NCI-H748 (cell line): ENCODE measurements at regions not wholly inside any gene's neighbourhood (a gene's known extent, or its start where the extent isn't known, plus 50 kb on each side); places are given as distances from the start of the nearest gene placed in this dataset.
"Not testable (repeated sequence)": the region's sequence is repeated elsewhere in the genome, so short reads cannot be mapped to it uniquely, and the experiment has no call there.

ENCODE experiments used
- DNase-seq: peaks from one replicate; lab custom pipeline; 2025; ENCODE audit not compliant: unreplicated experiment; lab: John Stamatoyannopoulos, UW

- DNase-seq, result no peak
Measured at GRCh38 chr6:156231026-156231765, 546.0 kb upstream of the ARID1B start.

GRCh38 chr6:156219973-156220372 is 557.2 kb upstream of the ARID1B start:
- DNase-seq, result no peak

GRCh38 chr6:156205678-156206077 is 571.5 kb upstream of the ARID1B start:
- DNase-seq, result no peak

GRCh38 chr6:156199182-156199581 is 578.0 kb upstream of the ARID1B start:
- DNase-seq, result peak; percentile 13

- no peak for DNase-seq
Measured at GRCh38 chr6:156197513-156197912, 579.7 kb upstream of the ARID1B start.

DNA sequence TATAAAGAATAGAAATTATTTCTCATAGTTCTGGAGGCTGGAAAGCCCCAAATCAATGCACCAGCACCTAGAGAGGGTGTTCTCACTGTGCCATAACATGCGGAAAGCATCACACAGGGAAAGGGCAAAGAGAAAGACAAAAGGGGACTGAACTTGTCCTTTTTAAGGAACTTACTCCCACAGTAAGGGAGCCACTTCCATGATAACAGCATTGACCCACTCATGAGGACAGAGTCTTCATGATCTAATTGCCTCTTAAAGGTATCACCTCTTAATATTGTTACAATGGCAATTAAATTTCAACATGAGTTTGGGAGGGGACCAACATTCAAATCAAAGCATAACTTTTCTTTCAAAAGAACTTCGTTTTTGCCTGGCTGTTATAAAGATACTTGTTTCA is 582.2 kb upstream of the ARID1B start:
- DNase-seq, result no peak

GRCh38 chr6:156193381-156193780 is 583.8 kb upstream of the ARID1B start:
- no peak for DNase-seq

DNA sequence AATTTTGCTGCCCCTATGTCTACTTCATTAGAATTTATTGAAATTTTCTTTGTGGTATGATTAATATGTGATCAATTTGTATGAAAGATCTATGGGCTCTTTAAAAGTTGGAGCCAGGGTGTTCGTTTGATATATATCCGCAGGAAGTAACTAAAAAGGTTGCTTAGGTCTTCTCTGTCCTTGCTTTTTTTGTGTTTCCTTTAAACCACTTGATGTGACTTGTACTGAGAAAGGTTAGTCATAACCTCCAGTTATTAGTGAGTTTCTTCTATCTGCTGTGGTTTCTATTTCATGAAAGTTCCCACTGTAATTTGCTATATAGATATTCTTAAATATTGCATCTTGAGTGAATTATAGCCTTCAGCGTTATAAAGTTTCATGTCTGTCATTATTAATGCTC is 585.3 kb upstream of the ARID1B start:
- DNase-seq, result no peak

GRCh38 chr6:156191390-156191789 is 585.8 kb upstream of the ARID1B start:
- DNase-seq, result not testable (repeated sequence)

DNA sequence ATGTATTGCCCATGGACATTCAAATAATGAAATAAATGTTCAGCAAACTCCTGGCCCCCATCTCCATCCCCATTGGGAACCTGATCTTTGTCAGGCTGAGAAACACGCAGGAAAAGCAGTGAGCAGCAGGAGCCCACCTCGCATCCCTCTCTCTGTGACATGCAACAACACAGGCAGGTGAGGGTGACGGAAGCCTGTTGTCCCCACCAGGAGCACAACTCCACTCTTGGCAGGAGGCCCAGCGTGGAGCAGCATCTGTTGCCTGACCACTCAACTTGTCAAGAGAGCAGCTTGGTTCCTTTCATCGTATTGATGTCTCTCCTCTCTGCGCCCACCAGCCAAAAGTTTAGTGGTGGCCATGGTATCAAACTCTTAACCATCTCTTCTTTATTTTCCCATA is 586.9 kb upstream of the ARID1B start:
- DNase-seq, result peak; percentile 92

DNA sequence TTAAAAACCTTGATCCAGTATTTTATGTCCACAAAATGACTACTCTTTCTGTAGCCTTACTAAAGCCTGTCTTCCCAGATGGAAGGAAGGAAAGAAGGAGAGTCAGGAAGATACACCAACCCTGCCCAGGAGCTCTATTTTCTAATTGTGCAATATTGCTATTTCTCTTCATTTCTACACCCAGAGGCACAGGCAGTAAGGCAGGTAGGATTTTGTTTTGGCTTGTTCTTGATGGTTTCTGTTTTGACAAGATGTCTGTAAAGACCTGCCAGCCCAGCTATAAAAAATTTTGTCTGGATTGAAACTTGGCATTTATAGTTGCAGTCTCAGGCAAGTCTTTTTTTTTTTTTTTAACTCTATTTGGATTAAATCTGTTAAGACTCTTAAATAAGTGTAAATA is 587.5 kb upstream of the ARID1B start:
- DNase-seq, result no peak

GRCh38 chr6:156189195-156189594 is 588.0 kb upstream of the ARID1B start:
- DNase-seq, result peak; percentile 44

DNA sequence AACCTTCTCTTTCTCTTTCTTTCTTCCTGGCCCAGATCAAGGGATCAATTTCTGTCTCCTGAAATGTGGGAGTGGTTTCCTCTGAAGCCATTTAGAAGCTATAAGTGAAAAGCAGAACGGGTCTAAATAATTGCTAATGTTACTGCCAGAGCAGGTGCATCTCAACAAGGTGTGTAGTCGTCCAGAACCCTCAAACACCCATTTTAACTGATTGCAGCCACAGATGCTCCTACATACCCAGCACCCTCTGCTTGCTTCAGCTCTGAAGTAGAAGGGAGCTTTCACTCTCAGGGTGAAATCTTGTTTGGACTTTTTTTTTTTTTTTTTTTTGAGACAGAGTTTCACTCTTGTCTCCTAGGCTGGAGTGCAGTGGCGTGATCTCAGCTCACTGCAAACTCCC is 592.1 kb upstream of the ARID1B start:
- DNase-seq, result peak; percentile 79

- peak; percentile 12 for DNase-seq
Measured at GRCh38 chr6:156183678-156184077, 593.5 kb upstream of the ARID1B start.

GRCh38 chr6:156182356-156182755 is 594.8 kb upstream of the ARID1B start:
- DNase-seq, result peak; percentile 48

DNA sequence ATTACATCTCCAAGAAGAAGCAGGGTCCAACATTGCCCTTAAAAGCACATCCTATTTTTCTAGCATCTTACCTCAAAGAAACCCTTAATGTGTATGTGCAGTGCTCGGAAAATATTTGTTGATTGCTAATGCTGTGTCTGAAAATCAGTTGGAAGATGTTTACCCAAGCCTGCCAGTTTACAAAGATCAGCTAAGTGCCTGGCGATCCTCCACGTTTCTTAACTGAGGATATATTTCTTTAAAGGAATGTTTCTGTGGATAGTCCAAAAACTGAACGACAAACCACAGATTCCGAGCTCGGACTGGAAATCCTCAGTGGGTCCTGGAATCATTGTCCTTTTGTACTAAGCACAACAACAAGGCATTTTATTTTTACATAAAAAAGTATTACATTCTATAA is 595.7 kb upstream of the ARID1B start:
- no peak for DNase-seq

GRCh38 chr6:156175971-156176421 is 601.2 kb upstream of the ARID1B start:
- peak; percentile 100 for DNase-seq

- DNase-seq, result peak; percentile 61
Measured at GRCh38 chr6:156175433-156175832, 601.7 kb upstream of the ARID1B start.

DNA sequence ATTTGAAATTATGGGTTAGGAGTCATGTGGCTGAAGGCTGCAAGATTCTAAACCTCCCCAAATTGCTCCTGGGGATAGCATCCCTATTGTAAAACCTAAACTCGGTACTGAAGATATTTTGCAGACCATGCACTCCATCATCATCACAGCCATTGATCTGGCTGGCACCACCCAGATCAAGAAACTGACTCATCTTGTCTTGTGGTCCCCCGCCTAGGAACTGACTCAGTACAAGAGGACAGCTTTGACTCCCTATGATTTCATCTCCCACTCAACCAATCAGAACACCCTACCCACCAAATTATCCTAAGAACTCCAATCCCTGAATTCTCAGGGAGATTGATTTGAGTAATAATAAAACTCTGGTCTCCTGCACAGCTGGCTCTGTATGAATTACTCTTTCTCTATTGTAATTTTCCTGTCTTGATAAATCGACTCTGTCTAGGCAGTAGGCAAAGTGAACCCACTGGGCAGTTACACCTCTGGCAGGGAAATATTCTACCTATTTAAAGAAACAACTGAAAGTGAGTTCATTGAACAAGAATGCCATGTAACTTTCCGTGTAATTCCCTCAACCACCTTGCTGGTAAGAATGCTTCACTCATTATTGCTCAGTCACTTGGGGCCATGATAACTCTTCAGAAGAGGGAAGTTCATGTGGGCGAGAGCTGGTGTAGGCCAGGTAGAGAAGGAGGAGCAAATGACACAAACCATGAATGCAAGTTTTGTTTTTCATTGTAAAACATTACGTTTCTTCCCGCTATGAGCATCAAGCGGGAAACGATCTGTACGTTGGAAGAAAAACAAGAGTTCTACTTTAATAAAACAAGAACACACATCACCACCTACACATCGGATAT is 602.9 kb upstream of the ARID1B start:
- no peak for DNase-seq

DNA sequence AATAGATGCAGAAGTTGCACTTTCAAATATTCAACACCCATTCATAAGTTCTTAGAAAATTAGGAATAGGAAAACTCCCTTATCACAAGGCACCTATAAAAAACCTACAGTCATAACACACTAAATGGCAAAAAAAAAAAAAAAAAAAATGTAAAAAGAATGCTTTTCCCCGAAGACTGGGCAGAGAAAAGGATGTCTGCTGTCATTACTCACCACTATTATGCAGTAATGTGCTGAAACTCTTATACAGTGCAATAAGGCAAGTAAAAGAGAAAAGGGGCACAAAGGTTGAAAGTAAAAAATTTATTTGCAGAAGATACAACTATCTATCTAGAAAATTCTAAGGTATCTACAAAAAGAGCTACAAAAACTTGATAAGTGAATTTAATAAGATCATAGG is 607.8 kb upstream of the ARID1B start:
- DNase-seq, result no peak

DNA sequence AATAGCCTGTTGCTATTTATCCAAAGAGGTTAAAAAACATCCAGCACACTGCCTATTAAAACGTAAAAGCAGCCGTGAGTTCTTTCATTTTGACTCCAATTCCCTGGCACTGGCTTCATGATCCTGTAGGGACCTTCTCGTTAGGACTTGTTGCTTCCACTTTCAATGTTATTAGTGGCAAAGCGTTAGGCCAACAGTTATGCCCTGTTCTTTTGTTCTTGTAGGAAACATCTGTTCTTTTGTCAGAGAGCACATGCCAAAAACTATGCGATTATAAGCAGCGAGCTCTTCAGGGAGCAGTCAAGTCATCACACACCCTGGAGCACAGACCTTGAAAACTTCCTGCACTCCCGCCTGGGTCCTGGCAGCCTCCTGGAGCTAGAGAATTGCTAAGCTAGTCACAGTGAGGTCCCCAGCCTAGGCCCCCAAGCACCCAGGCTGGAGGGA is 609.5 kb upstream of the ARID1B start:
- DNase-seq, result peak; percentile 58

DNA sequence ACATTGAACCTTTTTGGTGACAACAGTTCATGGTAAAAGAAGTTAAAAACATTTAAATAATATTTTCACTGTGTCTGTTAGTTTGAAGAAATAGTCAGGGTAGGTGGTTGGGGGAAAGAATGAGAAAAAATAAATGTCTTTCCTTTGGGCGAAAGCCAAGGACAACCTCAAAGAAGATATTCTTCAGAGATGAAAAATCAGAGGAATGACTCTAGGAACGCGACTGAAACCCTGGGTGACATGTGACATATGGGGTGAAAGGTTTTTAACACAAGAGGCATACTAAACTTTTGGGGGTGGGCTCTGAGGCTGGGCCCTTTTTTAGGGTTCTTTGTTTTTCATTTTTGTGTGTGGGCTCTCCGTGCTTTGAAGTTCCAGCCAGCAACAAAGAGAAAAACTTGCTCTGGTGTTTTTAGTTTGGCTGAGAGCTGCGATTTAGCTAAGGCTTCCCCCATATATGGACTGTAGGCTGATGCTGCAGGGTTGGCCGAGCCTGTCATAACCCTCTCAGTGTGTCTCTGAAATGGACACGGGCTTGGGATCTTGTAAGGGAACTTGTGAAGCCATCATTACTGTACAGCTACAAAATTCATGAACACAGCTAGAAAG is 610.1 kb upstream of the ARID1B start:
- no peak for DNase-seq
